ENCODE measurements at regions not wholly inside any gene's neighbourhood (a gene's known extent, or its start where the extent isn't known, plus 50 kb on each side); places are given as distances from the start of the nearest gene placed in this dataset.
A peak's percentile ranks its signal among the peaks of the same experiment; 100 is the strongest.

- Histone ChIP-seq H3K4me2 (ENCODE audit: control insufficient read depth, extremely low read depth, insufficient read depth, low read depth, low read length) (peak overlapping the region; percentile 55), H3K4me1 (ENCODE audit: control insufficient read depth, extremely low read depth, insufficient read depth, low read length) (peaks cover 40% of the 10 kb centered on the region), H3K9me1 (ENCODE audit: control insufficient read depth, extremely low read depth, insufficient read depth, low read length) (no peaks in the 10 kb centered on the region), H2AFZ (ENCODE audit: control insufficient read depth, low read length) (no peak overlapping the region), H3K4me3 (ENCODE audit: control insufficient read depth in 2 of 3, extremely low read depth in 1 of 3, insufficient read depth in 2 of 3, low read depth in 1 of 3, low read length in 3 of 3) (peak overlapping the region in 1 of 3 experiments; percentile 9), H3K9me3 (ENCODE audit: control insufficient read depth, low read depth, low read length) (no peaks in the 10 kb centered on the region), H3K27me3 (ENCODE audit: control insufficient read depth, extremely low read depth, insufficient read depth, low read length) (no peaks in the 10 kb centered on the region), H3K36me3 (ENCODE audit: control insufficient read depth in 2 of 2, extremely low read depth in 1 of 2, insufficient read depth in 2 of 2, low read length in 2 of 2) (no peaks in the 10 kb centered on the region), H3K9ac (ENCODE audit: control insufficient read depth, extremely low read depth, insufficient read depth, low read length) (no peak overlapping the region), H3K79me2 (ENCODE audit: control insufficient read depth, insufficient read depth, low read length) (no peaks in the 10 kb centered on the region), H4K20me1 (ENCODE audit: control insufficient read depth, extremely low read depth, insufficient read depth, low read length) (no peaks in the 10 kb centered on the region), H3K27ac (ENCODE audit: control insufficient read depth, insufficient read depth, low read length) (peak overlapping the region; percentile 66)
- FAIRE-seq (peak; percentile 93), DNase-seq (ENCODE audit: low read depth, low spot score) (peak; percentile 13)
- no peak for TF ChIP-seq CTCF (optimal IDR thresholded peaks at IDR 0.05 in 1 of 3, IDR thresholded peaks at IDR 0.05 in 1 of 3, conservative IDR thresholded peaks at IDR 0.05 in 1 of 3; ENCODE audit: extremely low read depth in 1 of 3, insufficient read depth in 2 of 3, low read length in 3 of 3)
- TF ChIP-seq EZH2 (IDR thresholded peaks at IDR 0.05; ENCODE audit: low read length), result no peak
- dilution Hi-C loops (cut with MboI; ENCODE audit: extremely low pct_ligation_motif_present, low sequenced_read_pairs), result no loop called here
Measured at GRCh38 chr5:153084511-153084910, 406.0 kb upstream of the GRIA1 start.

- H3K9ac ChIP-seq (ENCODE audit: control insufficient read depth, extremely low read depth, insufficient read depth, low read length), result no peak overlapping the region
- dilution Hi-C loops (cut with MboI; ENCODE audit: extremely low pct_ligation_motif_present, low sequenced_read_pairs), result no loop called here
- no peak overlapping the region for H3K4me2 ChIP-seq (ENCODE audit: control insufficient read depth, extremely low read depth, insufficient read depth, low read depth, low read length)
- no peaks in the 10 kb centered on the region for H3K9me1 ChIP-seq (ENCODE audit: control insufficient read depth, extremely low read depth, insufficient read depth, low read length)
- H3K79me2 ChIP-seq (ENCODE audit: control insufficient read depth, insufficient read depth, low read length), result no peaks in the 10 kb centered on the region
- no peaks in the 10 kb centered on the region for H3K36me3 ChIP-seq (ENCODE audit: control insufficient read depth in 2 of 2, extremely low read depth in 1 of 2, insufficient read depth in 2 of 2, low read length in 2 of 2)
- no peaks in the 10 kb centered on the region for H3K27me3 ChIP-seq (ENCODE audit: control insufficient read depth, extremely low read depth, insufficient read depth, low read length)
- H4K20me1 ChIP-seq (ENCODE audit: control insufficient read depth, extremely low read depth, insufficient read depth, low read length), result no peaks in the 10 kb centered on the region
- no peak overlapping the region for H3K27ac ChIP-seq (ENCODE audit: control insufficient read depth, insufficient read depth, low read length)
- H3K9me3 ChIP-seq (ENCODE audit: control insufficient read depth, low read depth, low read length), result no peaks in the 10 kb centered on the region
- H2AFZ ChIP-seq (ENCODE audit: control insufficient read depth, low read length), result no peak overlapping the region
- H3K4me1 ChIP-seq (ENCODE audit: control insufficient read depth, extremely low read depth, insufficient read depth, low read length), result peaks cover 28% of the 10 kb centered on the region
- no peak for TF ChIP-seq CTCF (optimal IDR thresholded peaks at IDR 0.05 in 1 of 3, IDR thresholded peaks at IDR 0.05 in 1 of 3, conservative IDR thresholded peaks at IDR 0.05 in 1 of 3; ENCODE audit: extremely low read depth in 1 of 3, insufficient read depth in 2 of 3, low read length in 3 of 3)
- TF ChIP-seq EZH2 (IDR thresholded peaks at IDR 0.05; ENCODE audit: low read length), result no peak
- FAIRE-seq (no peak), DNase-seq (ENCODE audit: low read depth, low spot score) (no peak)
- H3K4me3 ChIP-seq (ENCODE audit: control insufficient read depth in 2 of 3, extremely low read depth in 1 of 3, insufficient read depth in 2 of 3, low read depth in 1 of 3, low read length in 3 of 3), result no peak overlapping the region
Measured at GRCh38 chr5:153086486-153086885, 404.0 kb upstream of the GRIA1 start.
